ENCODE measurements at regions not wholly inside any gene's neighbourhood (a gene's known extent, or its start where the extent isn't known, plus 50 kb on each side); places are given as distances from the start of the nearest gene placed in this dataset.

GRCh38 chr5:74143721-74144330 lies 496.7 kb downstream of the ENC1 start:
- peaks cover 0 to 3% (median 0%) of the 10 kb centered on the region in 5 donors for H3K4me1 ChIP-seq (ENCODE audit: control insufficient read depth in 5 of 5, insufficient read depth in 5 of 5, low read length in 5 of 5)
- H3K9me3 ChIP-seq (ENCODE audit: control insufficient read depth in 5 of 5, low read length in 5 of 5), result no peaks in the 10 kb centered on the region
- H3K36me3 ChIP-seq (ENCODE audit: control insufficient read depth in 5 of 5, insufficient read depth in 5 of 5, low read length in 5 of 5), result no peaks in the 10 kb centered on the region
- H3K27me3 ChIP-seq (ENCODE audit: control insufficient read depth in 5 of 5, insufficient read depth in 4 of 5, low read length in 5 of 5), result no peaks in the 10 kb centered on the region
- no peak overlapping the region for H3K9ac ChIP-seq (ENCODE audit: low read length in 5 of 5)
- H3K27ac ChIP-seq (ENCODE audit: low read depth, low read length), result no peak overlapping the region
- no peak overlapping the region for H3K4me3 ChIP-seq (ENCODE audit: low read depth in 1 of 5, low read length in 5 of 5)

GRCh38 chr5:74143151-74143550 lies 497.4 kb downstream of the ENC1 start:
- Histone ChIP-seq H3K27ac (ENCODE audit: low read depth, low read length) (no peak overlapping the region), H3K9ac (ENCODE audit: low read length in 5 of 5) (no peak overlapping the region), H3K27me3 (ENCODE audit: control insufficient read depth in 5 of 5, insufficient read depth in 4 of 5, low read length in 5 of 5) (no peaks in the 10 kb centered on the region), H3K9me3 (ENCODE audit: control insufficient read depth in 5 of 5, low read length in 5 of 5) (no peaks in the 10 kb centered on the region), H3K4me1 (ENCODE audit: control insufficient read depth in 5 of 5, insufficient read depth in 5 of 5, low read length in 5 of 5) (peaks cover 0 to 3% (median 0%) of the 10 kb centered on the region in 5 donors), H3K4me3 (ENCODE audit: low read depth in 1 of 5, low read length in 5 of 5) (no peak overlapping the region), H3K36me3 (ENCODE audit: control insufficient read depth in 5 of 5, insufficient read depth in 5 of 5, low read length in 5 of 5) (no peaks in the 10 kb centered on the region)

GRCh38 chr5:74141053-74141452 lies 499.5 kb downstream of the ENC1 start:
- no peak overlapping the region for H3K27ac ChIP-seq (ENCODE audit: low read depth, low read length)
- H3K4me1 ChIP-seq (ENCODE audit: control insufficient read depth in 5 of 5, insufficient read depth in 5 of 5, low read length in 5 of 5), result peaks cover 0 to 3% (median 0%) of the 10 kb centered on the region in 5 donors
- no peaks in the 10 kb centered on the region for H3K36me3 ChIP-seq (ENCODE audit: control insufficient read depth in 5 of 5, insufficient read depth in 5 of 5, low read length in 5 of 5)
- no peak overlapping the region for H3K4me3 ChIP-seq (ENCODE audit: low read depth in 1 of 5, low read length in 5 of 5)
- no peaks in the 10 kb centered on the region for H3K9me3 ChIP-seq (ENCODE audit: control insufficient read depth in 5 of 5, low read length in 5 of 5)
- H3K9ac ChIP-seq (ENCODE audit: low read length in 5 of 5), result no peak overlapping the region
- H3K27me3 ChIP-seq (ENCODE audit: control insufficient read depth in 5 of 5, insufficient read depth in 4 of 5, low read length in 5 of 5), result no peaks in the 10 kb centered on the region

GRCh38 chr5:74140409-74140808 lies 500.1 kb downstream of the ENC1 start:
- H3K4me3 ChIP-seq (ENCODE audit: low read depth in 1 of 5, low read length in 5 of 5), result no peak overlapping the region
- H3K9ac ChIP-seq (ENCODE audit: low read length in 5 of 5), result no peak overlapping the region
- peaks cover 0 to 3% (median 0%) of the 10 kb centered on the region in 5 donors for H3K4me1 ChIP-seq (ENCODE audit: control insufficient read depth in 5 of 5, insufficient read depth in 5 of 5, low read length in 5 of 5)
- H3K36me3 ChIP-seq (ENCODE audit: control insufficient read depth in 5 of 5, insufficient read depth in 5 of 5, low read length in 5 of 5), result no peaks in the 10 kb centered on the region
- no peaks in the 10 kb centered on the region for H3K27me3 ChIP-seq (ENCODE audit: control insufficient read depth in 5 of 5, insufficient read depth in 4 of 5, low read length in 5 of 5)
- H3K9me3 ChIP-seq (ENCODE audit: control insufficient read depth in 5 of 5, low read length in 5 of 5), result no peaks in the 10 kb centered on the region
- H3K27ac ChIP-seq (ENCODE audit: low read depth, low read length), result no peak overlapping the region

- H3K9me3 ChIP-seq (ENCODE audit: control insufficient read depth in 5 of 5, low read length in 5 of 5), result no peaks in the 10 kb centered on the region
- no peak overlapping the region for H3K9ac ChIP-seq (ENCODE audit: low read length in 5 of 5)
- no peak overlapping the region for H3K27ac ChIP-seq (ENCODE audit: low read depth, low read length)
- H3K4me1 ChIP-seq (ENCODE audit: control insufficient read depth in 5 of 5, insufficient read depth in 5 of 5, low read length in 5 of 5), result peaks cover 0 to 3% (median 0%) of the 10 kb centered on the region in 5 donors
- no peaks in the 10 kb centered on the region for H3K27me3 ChIP-seq (ENCODE audit: control insufficient read depth in 5 of 5, insufficient read depth in 4 of 5, low read length in 5 of 5)
- no peak overlapping the region for H3K4me3 ChIP-seq (ENCODE audit: low read depth in 1 of 5, low read length in 5 of 5)
- no peaks in the 10 kb centered on the region for H3K36me3 ChIP-seq (ENCODE audit: control insufficient read depth in 5 of 5, insufficient read depth in 5 of 5, low read length in 5 of 5)
Measured at GRCh38 chr5:74139589-74139988, 500.9 kb downstream of the ENC1 start.

GRCh38 chr5:74138721-74139120 lies 501.8 kb downstream of the ENC1 start:
- Histone ChIP-seq H3K27ac (ENCODE audit: low read depth, low read length) (no peak overlapping the region), H3K9me3 (ENCODE audit: control insufficient read depth in 5 of 5, low read length in 5 of 5) (no peaks in the 10 kb centered on the region), H3K27me3 (ENCODE audit: control insufficient read depth in 5 of 5, insufficient read depth in 4 of 5, low read length in 5 of 5) (no peaks in the 10 kb centered on the region), H3K36me3 (ENCODE audit: control insufficient read depth in 5 of 5, insufficient read depth in 5 of 5, low read length in 5 of 5) (no peaks in the 10 kb centered on the region), H3K9ac (ENCODE audit: low read length in 5 of 5) (no peak overlapping the region), H3K4me1 (ENCODE audit: control insufficient read depth in 5 of 5, insufficient read depth in 5 of 5, low read length in 5 of 5) (peaks cover 0 to 3% (median 0%) of the 10 kb centered on the region in 5 donors), H3K4me3 (ENCODE audit: low read depth in 1 of 5, low read length in 5 of 5) (no peak overlapping the region)

- Histone ChIP-seq H3K9ac (ENCODE audit: low read length in 5 of 5) (no peak overlapping the region), H3K27me3 (ENCODE audit: control insufficient read depth in 5 of 5, insufficient read depth in 4 of 5, low read length in 5 of 5) (no peaks in the 10 kb centered on the region), H3K36me3 (ENCODE audit: control insufficient read depth in 5 of 5, insufficient read depth in 5 of 5, low read length in 5 of 5) (no peaks in the 10 kb centered on the region), H3K4me3 (ENCODE audit: low read depth in 1 of 5, low read length in 5 of 5) (no peak overlapping the region), H3K27ac (ENCODE audit: low read depth, low read length) (no peak overlapping the region), H3K4me1 (ENCODE audit: control insufficient read depth in 5 of 5, insufficient read depth in 5 of 5, low read length in 5 of 5) (no peaks in the 10 kb centered on the region), H3K9me3 (ENCODE audit: control insufficient read depth in 5 of 5, low read length in 5 of 5) (no peaks in the 10 kb centered on the region)
Measured at GRCh38 chr5:74136276-74136825, 504.2 kb downstream of the ENC1 start.

GRCh38 chr5:74135033-74135432 lies 505.5 kb downstream of the ENC1 start:
- Histone ChIP-seq H3K9ac (ENCODE audit: low read length in 5 of 5) (no peak overlapping the region), H3K27ac (ENCODE audit: low read depth, low read length) (no peak overlapping the region), H3K4me1 (ENCODE audit: control insufficient read depth in 5 of 5, insufficient read depth in 5 of 5, low read length in 5 of 5) (no peaks in the 10 kb centered on the region), H3K36me3 (ENCODE audit: control insufficient read depth in 5 of 5, insufficient read depth in 5 of 5, low read length in 5 of 5) (no peaks in the 10 kb centered on the region), H3K27me3 (ENCODE audit: control insufficient read depth in 5 of 5, insufficient read depth in 4 of 5, low read length in 5 of 5) (no peaks in the 10 kb centered on the region), H3K4me3 (ENCODE audit: low read depth in 1 of 5, low read length in 5 of 5) (no peak overlapping the region), H3K9me3 (ENCODE audit: control insufficient read depth in 5 of 5, low read length in 5 of 5) (no peaks in the 10 kb centered on the region)

GRCh38 chr5:74132485-74132884 lies 506.5 kb downstream of the ARHGEF28 start:
- no peak overlapping the region for H3K27ac ChIP-seq (ENCODE audit: low read depth, low read length)
- no peak overlapping the region for H3K9ac ChIP-seq (ENCODE audit: low read length in 5 of 5)
- no peaks in the 10 kb centered on the region for H3K36me3 ChIP-seq (ENCODE audit: control insufficient read depth in 5 of 5, insufficient read depth in 5 of 5, low read length in 5 of 5)
- H3K4me3 ChIP-seq (ENCODE audit: low read depth in 1 of 5, low read length in 5 of 5), result no peak overlapping the region
- H3K27me3 ChIP-seq (ENCODE audit: control insufficient read depth in 5 of 5, insufficient read depth in 4 of 5, low read length in 5 of 5), result no peaks in the 10 kb centered on the region
- peaks cover 0 to 11% (median 3%) of the 10 kb centered on the region in 5 donors for H3K4me1 ChIP-seq (ENCODE audit: control insufficient read depth in 5 of 5, insufficient read depth in 5 of 5, low read length in 5 of 5)
- no peaks in the 10 kb centered on the region for H3K9me3 ChIP-seq (ENCODE audit: control insufficient read depth in 5 of 5, low read length in 5 of 5)

- H3K9me3 ChIP-seq (ENCODE audit: control insufficient read depth in 5 of 5, low read length in 5 of 5), result no peaks in the 10 kb centered on the region
- no peaks in the 10 kb centered on the region for H3K27me3 ChIP-seq (ENCODE audit: control insufficient read depth in 5 of 5, insufficient read depth in 4 of 5, low read length in 5 of 5)
- no peak overlapping the region for H3K9ac ChIP-seq (ENCODE audit: low read length in 5 of 5)
- peaks cover 0 to 21% (median 3%) of the 10 kb centered on the region in 5 donors for H3K4me1 ChIP-seq (ENCODE audit: control insufficient read depth in 5 of 5, insufficient read depth in 5 of 5, low read length in 5 of 5)
- no peak overlapping the region for H3K27ac ChIP-seq (ENCODE audit: low read depth, low read length)
- no peaks in the 10 kb centered on the region for H3K36me3 ChIP-seq (ENCODE audit: control insufficient read depth in 5 of 5, insufficient read depth in 5 of 5, low read length in 5 of 5)
- H3K4me3 ChIP-seq (ENCODE audit: low read depth in 1 of 5, low read length in 5 of 5), result no peak overlapping the region
Measured at GRCh38 chr5:74131250-74131649, 505.3 kb downstream of the ARHGEF28 start.

Data from subcutaneous abdominal adipose tissue (tissue), 5 donors.